HG03565 (cell line): ENCODE measurements at regions not wholly inside any gene's neighbourhood (a gene's known extent, or its start where the extent isn't known, plus 50 kb on each side); places are given as distances from the start of the nearest gene placed in this dataset.

ENCODE experiments used
- ATAC-seq: cut with Tn5 transposase; IDR thresholded peaks from one replicate; pipeline ENCODE4 v1.9.1; 2021; ENCODE audit warnings: mild to moderate bottlenecking, moderate library complexity; ENCODE audit not compliant: unreplicated experiment

DNA sequence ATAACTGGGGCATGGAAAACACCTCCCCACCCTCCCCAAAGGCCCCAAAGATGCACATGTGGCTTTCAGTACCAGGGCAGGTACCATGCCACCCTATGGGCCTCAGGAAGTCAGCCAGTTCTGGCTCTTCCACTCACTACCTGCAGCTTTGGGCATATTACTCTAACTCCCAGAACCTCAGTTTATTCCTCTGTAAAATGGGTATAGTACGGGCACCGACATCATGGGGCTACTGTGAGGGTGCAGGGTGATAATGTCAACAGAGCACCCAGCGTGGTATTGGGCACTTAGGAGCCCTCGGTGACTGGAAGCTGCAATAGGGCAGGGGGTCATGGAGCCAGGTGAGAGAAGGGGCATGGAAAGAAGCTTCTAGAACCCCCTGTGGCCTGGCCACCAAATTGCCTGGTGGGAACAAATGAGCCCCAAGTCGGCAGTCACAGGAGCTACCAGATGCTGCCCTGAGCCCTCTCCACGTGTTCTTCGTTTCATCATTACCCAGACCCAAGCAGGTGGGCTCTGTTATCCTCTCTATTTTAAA lies 512.1 kb downstream of the SHQ1 start:
- no peak for ATAC-seq

DNA sequence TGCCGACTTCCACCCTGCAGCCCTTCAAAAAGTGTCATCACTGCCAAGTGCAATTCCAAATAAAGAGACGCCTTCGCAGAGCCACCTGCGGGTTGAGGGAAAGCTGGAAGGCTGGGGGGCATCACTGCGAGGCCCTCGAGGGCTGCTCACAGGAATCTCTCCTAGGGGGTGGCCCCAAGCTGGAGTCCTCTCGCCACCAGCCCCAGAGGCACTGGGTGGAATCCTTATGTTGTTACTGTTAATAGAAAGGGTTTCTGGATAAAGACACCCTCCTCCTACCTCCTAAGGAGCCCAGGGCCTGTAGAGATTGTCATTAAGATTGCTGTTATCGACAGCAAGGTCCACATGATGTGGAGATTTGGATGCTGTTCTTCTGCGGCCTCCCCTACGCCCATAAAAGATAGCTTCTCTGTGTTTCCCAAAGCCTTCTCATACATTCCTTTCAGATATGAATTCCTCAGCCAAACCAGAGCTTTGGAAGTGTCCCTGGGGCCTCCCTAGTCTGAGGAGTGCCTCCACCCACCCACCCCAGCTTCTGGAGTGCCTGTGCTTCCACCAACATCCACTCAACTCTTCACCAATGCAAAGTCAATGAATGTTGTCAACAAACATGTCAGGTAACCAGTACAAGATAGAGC lies 512.7 kb downstream of the SHQ1 start:
- no peak for ATAC-seq

DNA sequence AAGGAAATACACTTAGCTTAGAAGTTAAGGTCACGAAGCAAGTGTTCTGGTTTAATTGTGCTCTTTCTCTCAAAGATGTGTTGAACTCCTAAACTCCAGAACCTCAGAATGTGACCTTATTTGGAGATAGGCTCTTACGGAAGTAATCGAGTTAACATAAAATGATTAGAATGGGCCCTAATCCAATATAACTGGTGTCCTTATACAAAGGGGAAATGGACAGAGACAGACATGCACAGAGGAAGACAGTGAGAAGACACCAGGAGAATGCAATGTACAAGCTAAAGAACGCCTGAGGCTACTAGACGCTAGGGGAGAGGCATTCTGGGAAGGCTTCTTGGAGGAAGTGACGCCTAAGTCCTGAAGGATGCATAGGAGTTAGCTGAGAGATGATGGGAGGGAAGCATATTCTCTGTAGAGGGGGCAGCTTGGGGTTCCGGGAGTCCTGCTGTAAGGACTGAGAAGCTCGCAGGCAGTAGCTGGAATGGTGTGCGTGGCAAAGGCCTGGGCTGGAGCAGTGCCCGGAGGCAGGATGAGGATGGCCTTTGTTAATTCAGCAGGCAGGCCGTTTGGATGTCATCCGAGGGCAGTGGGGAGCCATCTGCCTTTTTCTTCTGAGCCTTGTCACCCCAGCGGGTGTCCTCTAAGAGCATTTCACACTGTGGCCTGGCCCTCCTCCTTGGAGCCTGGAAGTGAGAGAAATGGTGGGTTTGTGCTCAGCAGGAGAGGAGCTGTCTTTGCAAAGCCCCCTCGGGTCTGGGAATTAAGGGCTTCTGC lies 513.4 kb downstream of the SHQ1 start:
- ATAC-seq, result no peak

DNA sequence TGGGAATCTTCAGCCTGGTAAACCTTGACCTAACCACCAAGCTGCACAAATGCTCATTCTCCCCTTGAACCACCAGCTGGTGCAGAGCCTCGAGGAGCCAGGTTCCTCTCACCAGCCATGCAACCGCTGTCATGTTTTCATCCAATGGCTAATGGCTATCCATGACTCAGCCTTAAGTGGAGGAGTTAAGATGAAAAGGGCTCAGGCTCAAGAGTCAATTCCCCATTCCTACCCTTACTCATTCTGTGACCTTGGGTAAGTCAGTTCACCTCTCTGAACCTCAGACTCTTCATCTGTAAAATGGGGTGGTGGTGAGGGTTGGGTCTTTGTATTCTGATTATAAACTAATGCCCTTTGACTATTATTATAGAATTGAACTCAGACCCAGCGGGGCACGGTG lies 515.6 kb downstream of the SHQ1 start:
- ATAC-seq, result no peak

DNA sequence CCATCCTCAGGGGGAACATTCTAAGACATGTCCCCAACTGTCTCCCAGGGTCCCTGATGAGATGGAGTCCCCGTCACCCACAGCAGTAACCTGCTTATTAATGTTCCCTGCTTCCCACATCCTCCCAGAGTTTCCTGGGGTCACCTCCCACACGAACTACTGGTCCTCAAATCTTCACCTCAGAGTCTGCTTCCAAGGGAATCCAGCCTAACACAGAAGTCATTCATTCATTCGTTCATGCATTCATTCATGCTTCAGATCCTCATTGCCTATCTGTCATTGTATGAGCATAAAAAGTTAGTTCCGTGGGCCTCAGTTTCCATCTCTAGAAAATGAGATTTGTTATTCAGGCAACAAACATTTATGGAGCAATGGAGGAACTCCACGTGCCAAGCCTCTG lies 516.2 kb downstream of the SHQ1 start:
- no peak for ATAC-seq

DNA sequence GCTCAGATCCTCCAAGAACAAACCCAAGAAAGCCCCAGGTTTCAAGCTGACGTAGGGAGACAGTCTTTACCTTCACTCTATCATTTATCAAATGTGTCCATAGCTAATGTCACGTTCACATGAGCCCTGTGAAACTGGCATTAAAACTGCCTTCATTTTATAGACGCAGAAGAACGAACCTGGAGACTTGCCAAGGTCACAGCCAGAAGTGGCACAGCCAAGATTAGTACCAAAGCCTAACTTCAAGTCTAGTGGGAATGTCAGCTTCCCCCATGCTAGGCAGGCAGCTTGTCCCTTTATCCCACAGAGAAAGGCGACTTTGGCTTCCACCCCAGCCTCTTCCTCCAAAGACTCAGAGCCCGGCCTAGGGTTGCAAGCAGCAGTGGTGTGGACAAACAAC lies 517.2 kb downstream of the SHQ1 start:
- no peak for ATAC-seq

DNA sequence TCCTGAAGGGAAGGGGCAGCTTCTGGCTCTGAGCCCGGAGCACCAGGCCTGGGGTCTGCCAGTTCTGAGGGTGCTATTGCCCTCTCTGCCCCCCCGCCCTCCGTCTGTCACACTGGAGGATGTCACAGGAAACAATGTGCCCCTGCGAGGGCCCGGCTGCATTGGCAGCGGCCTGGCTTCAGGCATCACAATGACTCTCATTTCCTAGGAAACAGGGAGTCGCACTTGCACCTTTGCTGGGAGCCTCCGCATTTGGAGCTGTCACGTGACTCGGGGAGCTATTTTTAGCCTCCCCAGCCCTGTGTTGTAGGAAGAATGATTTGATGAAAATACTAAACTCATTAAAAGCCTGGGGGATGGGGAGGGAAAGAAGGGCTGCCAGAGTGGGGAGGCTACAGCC lies 518.9 kb downstream of the SHQ1 start:
- no peak for ATAC-seq

DNA sequence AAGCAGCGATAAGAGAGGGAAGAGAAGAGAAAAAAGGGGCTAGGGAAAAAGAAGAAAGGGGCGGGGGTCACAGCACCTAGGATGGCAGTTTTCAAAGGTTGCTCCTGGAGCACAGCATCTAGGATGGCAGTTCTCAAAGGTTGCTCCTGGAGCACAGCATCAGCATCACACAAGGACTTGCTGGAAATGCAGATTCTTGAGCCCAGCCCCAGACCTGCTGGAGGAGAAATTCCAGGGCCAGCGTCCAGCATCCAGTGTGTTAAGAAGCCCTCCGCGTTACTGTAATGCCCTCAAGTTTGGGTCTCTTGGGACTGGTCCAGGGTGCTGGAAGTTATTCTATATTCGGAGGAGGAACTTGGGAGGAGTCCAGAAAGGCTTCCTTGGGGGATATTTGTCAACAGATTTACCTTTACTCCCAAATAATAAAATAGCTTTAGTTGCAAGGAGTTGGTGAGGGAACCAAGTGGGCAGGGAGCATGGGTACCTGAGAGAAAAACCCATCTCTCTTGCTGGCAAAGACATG lies 519.4 kb downstream of the SHQ1 start:
- ATAC-seq, result no peak

DNA sequence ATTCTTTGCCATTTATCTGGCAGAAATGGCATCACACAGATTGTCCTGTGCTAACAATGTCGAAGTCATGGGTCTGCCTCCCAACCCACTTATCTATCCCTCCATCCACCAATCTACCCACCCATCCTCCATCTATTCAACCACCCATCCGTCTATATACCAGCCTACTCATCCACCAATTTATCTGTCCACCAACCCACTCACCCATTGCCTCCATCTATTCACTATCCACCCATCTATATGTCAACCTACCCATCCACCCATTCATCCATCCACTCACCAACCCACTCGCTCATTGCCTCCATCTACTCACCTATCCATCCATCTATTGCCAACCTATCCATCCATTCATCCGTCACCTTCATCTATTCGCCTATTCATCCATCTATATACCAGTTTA lies 521.2 kb downstream of the SHQ1 start:
- no peak for ATAC-seq

DNA sequence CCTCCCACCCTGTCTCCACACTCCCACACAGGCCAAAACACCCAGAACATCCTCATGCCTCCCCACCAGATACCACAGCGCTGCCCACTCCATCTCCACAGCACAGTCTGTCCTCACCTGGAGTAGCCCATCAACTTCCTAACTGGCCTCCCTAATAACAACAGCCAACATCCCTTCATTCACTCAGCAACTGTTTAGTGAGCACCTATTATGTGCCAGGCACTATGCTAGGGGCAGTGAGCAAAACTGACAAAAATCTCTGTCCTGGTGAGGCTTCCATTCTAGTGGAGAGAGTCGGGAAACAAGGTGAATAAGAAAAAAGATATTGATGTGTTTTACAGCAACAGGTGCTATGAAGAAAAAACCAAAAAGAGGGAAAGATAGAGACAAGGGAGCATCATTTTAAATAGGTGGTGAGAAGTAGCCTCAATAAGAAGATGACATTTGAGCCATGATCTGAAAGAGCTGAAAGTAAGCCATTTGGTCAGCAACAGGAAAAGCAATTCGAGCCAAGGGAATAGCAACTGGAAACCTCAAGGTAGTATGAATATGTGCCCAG lies 523.9 kb downstream of the SHQ1 start:
- no peak for ATAC-seq

DNA sequence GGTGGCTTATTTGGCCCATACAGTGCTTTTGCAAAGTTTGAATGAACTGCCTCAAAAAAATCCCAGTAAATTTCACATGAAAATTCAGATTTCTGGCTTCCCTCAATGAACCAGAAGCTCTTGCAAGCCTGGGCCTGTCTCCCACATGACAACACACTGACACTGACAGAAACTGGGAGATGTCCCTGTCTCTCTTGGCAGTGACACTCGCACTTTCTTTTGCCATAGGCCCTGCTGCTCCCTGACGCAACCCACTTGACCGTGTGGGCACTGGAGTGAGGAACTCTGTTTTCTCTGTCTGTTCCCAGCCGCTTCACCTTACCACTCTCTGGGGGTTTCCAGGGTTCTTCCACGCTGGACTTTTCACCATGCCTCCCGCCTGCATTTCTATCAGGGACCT lies 524.5 kb downstream of the SHQ1 start:
- ATAC-seq, result no peak

DNA sequence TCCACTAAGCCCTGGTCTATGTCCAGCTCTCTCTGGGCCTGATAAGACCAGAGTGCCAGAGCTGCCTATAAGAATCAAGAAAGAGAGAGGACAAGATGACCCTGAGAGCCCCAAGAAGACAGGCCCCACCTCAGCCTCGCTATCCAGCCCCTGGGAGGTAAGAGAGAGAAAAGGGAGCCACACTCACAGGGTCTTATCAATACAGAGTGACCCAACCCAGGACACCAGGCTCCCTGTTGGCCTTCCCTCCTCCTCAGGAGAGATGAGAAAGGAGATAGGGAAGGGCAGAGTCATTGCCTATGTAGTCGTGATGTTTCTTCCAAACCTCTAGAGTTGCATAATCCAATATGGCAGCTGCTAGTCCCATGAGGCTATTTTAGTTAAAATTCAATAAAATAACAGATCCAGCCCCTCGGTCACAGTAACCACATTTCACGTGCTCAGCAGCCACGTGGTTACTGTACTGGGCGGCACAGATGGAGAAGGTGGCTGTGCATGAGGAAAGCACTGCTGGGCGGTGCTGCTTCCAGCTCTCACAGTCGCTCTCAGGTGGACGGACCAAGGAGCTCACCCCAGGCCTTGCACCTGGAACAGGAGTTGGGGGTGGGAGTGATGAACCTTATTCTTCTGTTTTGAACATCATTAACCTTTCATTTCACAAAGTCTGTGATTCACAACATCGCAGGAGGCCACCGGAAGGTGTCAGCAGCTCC lies 525.8 kb downstream of the SHQ1 start:
- no peak for ATAC-seq

DNA sequence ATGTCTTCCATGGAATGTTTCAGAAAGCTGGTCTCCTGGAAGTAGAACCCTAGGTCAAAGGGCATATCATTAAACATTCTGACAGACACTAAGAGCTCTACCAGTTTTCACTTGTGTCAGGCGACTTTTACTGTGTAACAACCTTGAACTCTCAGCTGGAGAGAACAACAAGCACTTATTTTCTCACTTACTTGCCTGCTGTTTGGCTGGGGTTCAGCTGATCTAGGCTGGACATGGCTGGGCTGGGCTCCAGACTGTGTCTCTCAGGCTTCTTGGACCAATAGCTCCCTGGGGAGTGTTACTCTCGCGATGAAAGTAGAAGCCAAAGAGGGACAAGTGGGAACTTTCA lies 527.3 kb downstream of the SHQ1 start:
- ATAC-seq, result no peak

DNA sequence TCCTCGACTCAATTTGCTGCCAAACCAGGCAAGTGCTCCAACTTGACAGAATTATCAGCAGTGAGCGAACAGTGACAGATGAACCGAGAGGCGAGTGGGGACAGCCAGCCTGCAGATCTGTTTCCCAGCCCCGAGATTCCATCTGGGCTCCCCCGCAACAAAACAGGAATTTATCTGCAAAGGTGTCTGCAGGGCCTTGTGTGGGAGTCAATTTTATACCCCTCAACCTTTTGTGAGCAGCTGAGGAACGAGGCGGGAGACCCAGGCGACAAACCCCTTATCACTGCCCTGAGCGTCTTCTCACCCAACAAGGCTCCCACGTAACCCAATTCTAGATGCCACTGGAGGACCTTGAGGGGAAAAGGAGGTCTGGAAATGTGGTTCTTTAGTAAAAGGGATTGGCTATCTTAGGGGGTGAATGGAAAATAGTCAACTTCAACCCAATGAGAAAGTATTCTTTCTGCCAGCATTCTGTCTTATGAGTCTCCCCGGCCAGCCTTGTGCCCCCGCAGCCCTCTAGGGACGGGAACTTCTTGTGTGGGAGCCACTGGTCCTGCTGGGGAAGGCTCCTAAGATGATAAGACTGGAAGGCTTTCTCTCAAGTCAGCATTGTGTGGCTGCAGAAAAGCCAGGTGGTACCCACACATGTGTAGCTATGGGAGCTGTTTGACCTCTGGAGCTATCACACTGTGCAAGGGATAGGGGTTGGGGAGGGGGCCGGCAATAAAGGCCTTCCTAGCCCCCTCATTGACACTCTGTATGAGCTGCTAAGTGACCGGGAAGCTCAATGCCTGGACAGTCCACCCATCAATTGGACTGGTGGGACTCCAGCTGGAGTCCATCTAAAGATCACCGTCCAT lies 527.9 kb downstream of the SHQ1 start:
- ATAC-seq, result no peak

DNA sequence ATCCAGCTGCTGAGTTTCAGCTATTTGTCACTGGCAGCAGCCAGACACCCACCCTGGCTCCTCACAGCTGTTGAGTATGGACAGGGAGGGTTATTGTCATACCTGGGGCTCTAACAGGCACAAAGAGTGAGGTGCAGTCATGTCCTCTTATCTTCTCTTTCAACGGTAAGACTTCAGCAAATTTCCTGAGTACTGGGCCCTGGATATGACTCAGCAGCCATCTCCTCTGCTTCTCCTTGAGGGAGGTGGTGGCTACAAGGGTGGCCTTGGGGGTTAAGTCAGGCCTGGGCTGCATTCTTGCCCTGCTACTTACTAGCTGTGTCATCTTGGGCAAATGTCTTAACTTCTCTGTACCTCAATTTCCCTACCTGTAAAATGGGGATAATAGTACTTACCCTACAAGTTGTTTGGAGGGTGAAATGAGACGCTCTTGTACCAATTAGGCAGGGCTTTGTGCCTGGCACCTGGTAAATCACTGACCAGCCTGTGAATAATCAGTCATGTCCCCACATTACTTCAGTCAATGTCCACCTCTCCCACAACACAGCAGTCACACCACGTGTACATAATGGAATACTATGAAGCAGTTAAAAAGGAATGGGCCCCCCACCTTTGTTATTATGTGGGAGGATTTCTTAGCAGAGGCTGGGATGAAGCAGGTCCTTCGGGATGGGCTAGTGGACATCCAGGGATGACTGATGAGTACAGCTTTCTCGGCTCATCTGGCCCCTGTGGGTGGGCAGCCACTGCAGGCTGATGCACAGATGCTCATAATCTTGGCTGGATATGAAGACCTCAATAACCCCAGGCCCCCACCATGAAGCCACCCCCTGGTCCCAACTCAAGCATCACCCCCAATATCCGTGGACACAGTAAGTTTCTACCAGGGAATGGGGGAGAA lies 528.8 kb downstream of the SHQ1 start:
- ATAC-seq, result no peak

DNA sequence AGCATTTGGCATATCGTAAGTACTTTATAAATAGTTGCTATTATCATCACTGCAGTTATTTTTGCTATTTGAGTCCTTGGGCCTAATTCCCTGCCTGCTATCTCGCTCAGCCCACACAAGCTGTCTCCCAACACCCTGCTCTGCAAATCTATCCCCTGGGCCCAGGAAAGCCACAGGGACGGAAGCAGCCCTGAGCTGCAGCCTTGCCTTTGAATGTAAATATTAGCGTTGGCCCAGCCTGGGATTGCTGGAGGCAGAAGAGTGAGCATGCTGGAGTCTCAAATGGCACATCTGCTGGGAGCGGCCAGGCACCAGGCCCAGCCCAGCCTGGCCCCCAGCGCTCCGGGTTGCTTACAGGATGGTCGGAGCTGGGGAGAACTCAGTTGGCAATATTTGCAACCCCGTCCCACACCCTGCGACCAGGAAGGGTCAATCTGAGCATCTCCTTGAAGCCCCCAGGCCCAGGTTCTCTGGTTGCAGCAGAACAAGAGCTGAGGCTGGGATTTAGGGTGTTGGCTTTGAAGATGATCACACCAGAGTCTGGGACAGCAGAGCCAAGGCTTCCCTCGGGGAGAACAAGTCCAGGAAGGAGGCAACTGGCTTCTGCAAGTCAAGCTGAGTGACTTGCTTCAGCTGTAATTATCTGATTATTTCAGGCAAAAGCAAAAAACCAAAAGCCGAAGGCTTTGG lies 529.6 kb downstream of the SHQ1 start:
- no peak for ATAC-seq

DNA sequence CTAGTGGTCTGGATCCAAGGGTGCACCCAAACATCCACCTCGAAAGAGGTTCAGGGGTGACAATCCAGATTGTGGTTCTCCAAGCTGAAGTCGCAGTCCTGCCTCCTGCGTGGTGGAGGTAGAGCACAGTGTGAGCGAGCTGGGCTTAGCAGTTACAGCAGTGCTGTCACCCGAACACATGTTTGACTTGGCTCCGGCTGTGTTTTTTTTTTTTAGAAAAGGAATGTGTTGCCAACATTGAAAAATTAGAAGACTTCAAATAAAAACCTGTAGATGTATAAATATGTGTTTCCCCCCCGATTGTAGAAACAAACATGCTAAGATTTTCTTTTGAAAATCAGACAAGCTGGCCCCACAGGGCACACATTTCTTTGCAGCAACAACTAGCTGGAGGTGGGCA lies 530.8 kb downstream of the SHQ1 start:
- ATAC-seq, result no peak

DNA sequence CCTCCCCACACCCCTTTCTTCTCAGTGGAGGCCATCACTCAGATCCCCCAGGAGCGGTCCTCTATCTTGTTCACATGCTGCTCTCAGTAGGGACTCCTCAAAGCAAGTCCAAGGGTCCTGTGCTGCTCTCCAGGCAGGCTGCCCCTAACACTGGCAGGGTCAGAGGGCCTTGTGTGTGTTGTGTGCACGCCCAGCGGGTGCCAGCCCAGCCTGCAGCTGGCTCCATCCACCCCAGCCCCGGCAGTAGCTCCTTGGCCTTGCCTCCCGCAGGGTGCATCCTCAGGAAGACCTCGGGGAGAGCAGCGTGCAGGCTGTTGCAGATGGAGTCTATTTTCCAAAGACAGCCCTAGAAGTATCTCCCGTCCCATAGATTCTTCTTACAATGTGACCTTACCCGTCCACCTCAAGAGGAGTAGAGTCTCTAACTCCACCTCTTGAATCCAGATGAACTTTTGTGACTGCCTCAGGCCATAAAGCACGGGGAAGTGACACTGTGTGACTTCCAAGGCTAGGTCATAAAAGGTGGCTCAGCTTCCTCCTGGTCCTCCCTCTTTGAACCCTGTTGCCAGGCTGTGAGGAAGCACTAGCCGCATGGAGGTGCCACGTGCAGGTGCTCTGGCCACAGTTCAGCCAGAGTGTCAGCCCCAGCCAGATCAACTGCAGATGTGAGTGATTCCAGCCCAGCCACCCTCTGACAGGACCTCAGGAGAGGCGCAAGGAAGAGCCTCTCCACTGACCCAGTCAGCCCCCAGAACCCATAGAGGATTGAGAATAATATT lies 531.6 kb downstream of the SHQ1 start:
- no peak for ATAC-seq
